Tibial nerve (tissue), 4 donors: ENCODE measurements at regions not wholly inside any gene's neighbourhood (a gene's known extent, or its start where the extent isn't known, plus 50 kb on each side); places are given as distances from the start of the nearest gene placed in this dataset.
"Not testable (repeated sequence)": the region's sequence is repeated elsewhere in the genome, so short reads cannot be mapped to it uniquely, and the experiment has no call there.

Experiments used
- EP300 ChIP-seq, 2 donors: sonication (generic); formaldehyde crosslinking; IDR thresholded peaks; one replicate each; pipeline ENCODE4 v1.6.1; 2017; ENCODE audit warnings: antibody characterized with exemption in 2 of 2, mild to moderate bottlenecking in 1 of 2
- POLR2A ChIP-seq, 2 donors: fragments of 450-650 bp; IDR thresholded peaks; one replicate each; pipeline ENCODE4 v1.6.1; 2017; ENCODE audit warnings: antibody characterized with exemption in 2 of 2, mild to moderate bottlenecking in 2 of 2, moderate library complexity in 2 of 2
- TF ChIP-seq, protein P1 (sequence below), 5 experiments: fragments of 200-600 bp in 3 of 5; fragments of 450-650 bp in 2 of 5; sonication (generic) in 3 of 5; IDR thresholded peaks; one replicate each; pipeline ENCODE4 v1.5.1; 2016 to 2019; ENCODE audit warnings: antibody characterized with exemption in 5 of 5, mild to moderate bottlenecking in 3 of 5, moderate library complexity in 2 of 5

DNA sequence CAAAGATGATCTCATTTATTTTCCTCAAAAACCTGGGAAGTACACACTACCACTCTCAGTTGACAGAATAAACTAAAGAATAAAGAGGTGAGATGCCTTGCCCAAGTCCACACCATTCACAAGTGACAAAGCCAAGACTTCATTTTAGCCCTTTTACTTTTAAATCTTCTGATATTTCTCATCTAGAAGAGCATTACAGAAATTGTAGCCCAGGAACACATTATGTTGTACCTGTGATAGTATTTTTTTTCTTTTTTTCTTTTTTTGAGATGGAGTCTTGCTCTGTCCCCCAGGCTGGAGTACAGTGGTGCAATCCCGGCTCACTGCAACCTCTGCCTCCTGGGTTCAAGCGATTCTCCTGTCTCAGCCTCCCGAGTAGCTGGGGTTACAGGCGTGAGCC lies 268.6 kb downstream of the FGFR2 start:
- TF ChIP-seq, protein P1, sequence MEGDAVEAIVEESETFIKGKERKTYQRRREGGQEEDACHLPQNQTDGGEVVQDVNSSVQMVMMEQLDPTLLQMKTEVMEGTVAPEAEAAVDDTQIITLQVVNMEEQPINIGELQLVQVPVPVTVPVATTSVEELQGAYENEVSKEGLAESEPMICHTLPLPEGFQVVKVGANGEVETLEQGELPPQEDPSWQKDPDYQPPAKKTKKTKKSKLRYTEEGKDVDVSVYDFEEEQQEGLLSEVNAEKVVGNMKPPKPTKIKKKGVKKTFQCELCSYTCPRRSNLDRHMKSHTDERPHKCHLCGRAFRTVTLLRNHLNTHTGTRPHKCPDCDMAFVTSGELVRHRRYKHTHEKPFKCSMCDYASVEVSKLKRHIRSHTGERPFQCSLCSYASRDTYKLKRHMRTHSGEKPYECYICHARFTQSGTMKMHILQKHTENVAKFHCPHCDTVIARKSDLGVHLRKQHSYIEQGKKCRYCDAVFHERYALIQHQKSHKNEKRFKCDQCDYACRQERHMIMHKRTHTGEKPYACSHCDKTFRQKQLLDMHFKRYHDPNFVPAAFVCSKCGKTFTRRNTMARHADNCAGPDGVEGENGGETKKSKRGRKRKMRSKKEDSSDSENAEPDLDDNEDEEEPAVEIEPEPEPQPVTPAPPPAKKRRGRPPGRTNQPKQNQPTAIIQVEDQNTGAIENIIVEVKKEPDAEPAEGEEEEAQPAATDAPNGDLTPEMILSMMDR (IDR thresholded peaks at IDR 0.05), result not testable (repeated sequence)
- not testable (repeated sequence) for TF ChIP-seq POLR2A, EP300 (IDR thresholded peaks at IDR 0.05)
